Ishikawa (cell line): ENCODE measurements at regions not wholly inside any gene's neighbourhood (a gene's known extent, or its start where the extent isn't known, plus 50 kb on each side); places are given as distances from the start of the nearest gene placed in this dataset.

Experiments
- RAD21 ChIP-seq: IDR thresholded peaks from 2 replicates; pipeline ENCODE4 v1.6.1; 2012; ENCODE audit warnings: low read depth
- YY1 ChIP-seq: IDR thresholded peaks from 2 replicates; pipeline ENCODE4 v1.6.1; 2012; ENCODE audit warnings: low read depth
- TF ChIP-seq, protein P1 (sequence below): IDR thresholded peaks from 2 replicates; pipeline ENCODE4 v1.6.1; 2012; ENCODE audit warnings: low read depth, mild to moderate bottlenecking

DNA sequence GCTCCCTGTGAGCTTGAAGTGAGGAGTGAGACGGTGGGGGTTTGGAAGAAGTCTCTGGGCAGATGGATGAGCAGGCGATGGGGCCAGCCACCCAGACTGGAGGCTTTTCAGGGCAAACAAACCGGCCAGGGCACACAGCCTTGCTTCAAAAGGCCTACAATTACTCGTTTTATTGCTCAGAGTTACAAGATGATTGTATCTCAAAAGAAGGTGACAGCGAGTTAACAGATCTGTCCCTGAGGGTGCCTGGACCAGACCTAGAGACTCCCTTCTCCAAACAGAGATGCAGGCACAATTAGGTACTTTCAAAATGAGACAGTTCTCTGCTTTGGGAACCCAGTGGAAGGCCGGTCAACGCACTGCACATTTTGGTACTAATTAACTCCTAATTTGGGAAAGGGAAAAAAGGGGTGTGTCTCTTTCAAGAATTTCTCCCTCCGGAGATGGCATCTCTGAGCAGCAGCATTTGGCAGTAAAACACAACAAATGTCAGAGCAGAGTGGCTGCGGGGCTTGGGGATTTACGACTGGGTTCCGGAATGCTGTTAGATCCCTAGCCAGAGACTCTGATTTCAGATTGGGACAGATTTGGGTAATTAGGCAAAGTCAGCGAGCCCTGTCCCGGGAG, 226.7 kb downstream of the TTC32 start:
- TF ChIP-seq YY1 (no peak), RAD21 (no peak)
- TF ChIP-seq, protein P1, sequence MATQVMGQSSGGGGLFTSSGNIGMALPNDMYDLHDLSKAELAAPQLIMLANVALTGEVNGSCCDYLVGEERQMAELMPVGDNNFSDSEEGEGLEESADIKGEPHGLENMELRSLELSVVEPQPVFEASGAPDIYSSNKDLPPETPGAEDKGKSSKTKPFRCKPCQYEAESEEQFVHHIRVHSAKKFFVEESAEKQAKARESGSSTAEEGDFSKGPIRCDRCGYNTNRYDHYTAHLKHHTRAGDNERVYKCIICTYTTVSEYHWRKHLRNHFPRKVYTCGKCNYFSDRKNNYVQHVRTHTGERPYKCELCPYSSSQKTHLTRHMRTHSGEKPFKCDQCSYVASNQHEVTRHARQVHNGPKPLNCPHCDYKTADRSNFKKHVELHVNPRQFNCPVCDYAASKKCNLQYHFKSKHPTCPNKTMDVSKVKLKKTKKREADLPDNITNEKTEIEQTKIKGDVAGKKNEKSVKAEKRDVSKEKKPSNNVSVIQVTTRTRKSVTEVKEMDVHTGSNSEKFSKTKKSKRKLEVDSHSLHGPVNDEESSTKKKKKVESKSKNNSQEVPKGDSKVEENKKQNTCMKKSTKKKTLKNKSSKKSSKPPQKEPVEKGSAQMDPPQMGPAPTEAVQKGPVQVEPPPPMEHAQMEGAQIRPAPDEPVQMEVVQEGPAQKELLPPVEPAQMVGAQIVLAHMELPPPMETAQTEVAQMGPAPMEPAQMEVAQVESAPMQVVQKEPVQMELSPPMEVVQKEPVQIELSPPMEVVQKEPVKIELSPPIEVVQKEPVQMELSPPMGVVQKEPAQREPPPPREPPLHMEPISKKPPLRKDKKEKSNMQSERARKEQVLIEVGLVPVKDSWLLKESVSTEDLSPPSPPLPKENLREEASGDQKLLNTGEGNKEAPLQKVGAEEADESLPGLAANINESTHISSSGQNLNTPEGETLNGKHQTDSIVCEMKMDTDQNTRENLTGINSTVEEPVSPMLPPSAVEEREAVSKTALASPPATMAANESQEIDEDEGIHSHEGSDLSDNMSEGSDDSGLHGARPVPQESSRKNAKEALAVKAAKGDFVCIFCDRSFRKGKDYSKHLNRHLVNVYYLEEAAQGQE = no peak
